Peyer's patch (tissue), 4 donors: ENCODE measurements at regions not wholly inside any gene's neighbourhood (a gene's known extent, or its start where the extent isn't known, plus 50 kb on each side); places are given as distances from the start of the nearest gene placed in this dataset.

Source experiments
- CTCF ChIP-seq, 6 experiments: fragments of 450-650 bp in 4 of 6; fragments of 200-600 bp in 2 of 6; sonication (generic) in 1 of 6; IDR thresholded peaks; one replicate each; pipeline ENCODE4 v1.5.1; 2017 to 2019; ENCODE audit warnings: antibody characterized with exemption in 6 of 6, mild to moderate bottlenecking in 3 of 6, moderate library complexity in 1 of 6
- POLR2A ChIP-seq, 2 donors: fragments of 450-650 bp; IDR thresholded peaks; one replicate each; pipeline ENCODE4 v1.5.1; 2017; ENCODE audit warnings: antibody characterized with exemption in 2 of 2, mild to moderate bottlenecking in 2 of 2, moderate library complexity in 2 of 2

GRCh38 chr16:27649021-27649420, 99.1 kb downstream of the KATNIP start:
- TF ChIP-seq CTCF (IDR thresholded peaks at IDR 0.05) = no peak
- TF ChIP-seq POLR2A (IDR thresholded peaks at IDR 0.05) = no peak
